GM12878 (cell line): ENCODE measurements at regions not wholly inside any gene's neighbourhood (a gene's known extent, or its start where the extent isn't known, plus 50 kb on each side); places are given as distances from the start of the nearest gene placed in this dataset.

ENCODE experiments used
- ATAC-seq: fragments of 200-7000 bp; cut with Tn5 transposase; 3 replicates; pipeline ENCODE4 v1.9.1; 2020; ENCODE audit warnings: mild to moderate bottlenecking, moderate library complexity
- BruUV-seq: library from RNA; stranded (reverse); fragments of 400-500 nt; replicated peaks from 2 replicates; lab custom pipeline; 2021; lab: Mats Ljungman, UMichigan
- CTCF ChIA-PET: fragments of 300-600 bp; sonication (Branson Sonifier 250); formaldehyde crosslinking; extraction: SDS; loops from one replicate; lab custom pipeline; 2021; ENCODE audit warnings: inconsistent platforms; lab: Yijun Ruan, JAX
- POLR2A ChIA-PET: fragments of 350-600 bp; formaldehyde crosslinking; extraction: SDS; loops from one replicate; lab custom pipeline; 2021; ENCODE audit warnings: inconsistent platforms; lab: Charles Lee
- RAD21 ChIA-PET: fragments of 300-600 bp; sonication (Branson Sonifier 250); formaldehyde crosslinking; loops from one replicate; lab custom pipeline; 2023; ENCODE audit warnings: antibody characterized with exemption; ENCODE audit not compliant: unreplicated experiment; lab: Charles Lee
- SMC1A ChIA-PET: fragments of 300-600 bp; sonication (Branson Sonifier 250); formaldehyde crosslinking; loops from one replicate; lab custom pipeline; 2023; ENCODE audit not compliant: unreplicated experiment, uncharacterized antibody; lab: Charles Lee
- DNase-seq: peaks from one replicate; pipeline ENCODE4 v3.0.0-alpha.2; 2011; ENCODE audit warnings: low read depth, low spot score
- FAIRE-seq: peaks from 3 replicates; lab custom pipeline; 2011; peaks lifted over from hg19 to GRCh38; lab: Jason Lieb, UNC
- H2AFZ ChIP-seq: 2 replicates; pipeline ENCODE4 v1.6.0; 2011; ENCODE audit warnings: low read depth, low read length, control low read depth; ENCODE audit not compliant: control insufficient read depth
- H3K27ac ChIP-seq: 2 replicates; pipeline ENCODE4 v1.5.1; 2011; ENCODE audit warnings: control low read depth; ENCODE audit not compliant: control insufficient read depth, insufficient read depth
- H3K27me3 ChIP-seq, 2 experiments: replicated peaks in 1 of 2; 2 replicates each; pipeline versions ENCODE4 v1.6.0 to v1.6.1; 2011; ENCODE audit warnings: low read length in 1 of 2; ENCODE audit not compliant: control insufficient read depth in 2 of 2, insufficient read depth in 2 of 2
- H3K36me3 ChIP-seq, 2 experiments: 2 replicates each; pipeline ENCODE4 v1.5.1; 2011; ENCODE audit warnings: low read length in 1 of 2; ENCODE audit not compliant: control insufficient read depth in 2 of 2, insufficient read depth in 2 of 2
- H3K4me1 ChIP-seq: 2 replicates; pipeline ENCODE4 v1.6.1; 2011; ENCODE audit warnings: mild to moderate bottlenecking, low read length, moderate library complexity, mixed read lengths; ENCODE audit not compliant: control insufficient read depth, insufficient read depth
- H3K4me2 ChIP-seq: 2 replicates; pipeline ENCODE4 v1.6.0; 2011; ENCODE audit warnings: control low read depth; ENCODE audit not compliant: control insufficient read depth, insufficient read depth
- H3K4me3 ChIP-seq: fragments of 200-600 bp; sonication (generic); 2 replicates; pipeline ENCODE4 v1.5.1; 2016
- H3K79me2 ChIP-seq: 2 replicates; pipeline ENCODE4 v1.6.0; 2011; ENCODE audit warnings: low read length; ENCODE audit not compliant: control insufficient read depth, insufficient read depth
- H3K9ac ChIP-seq: 2 replicates; pipeline ENCODE4 v1.8.0; 2011; ENCODE audit warnings: low read length, control low read depth, mixed read lengths; ENCODE audit not compliant: control insufficient read depth, insufficient read depth
- H3K9me3 ChIP-seq: replicated peaks from 3 replicates; pipeline ENCODE4 v1.5.1; 2011; ENCODE audit warnings: mild to moderate bottlenecking, low read length; ENCODE audit not compliant: control insufficient read depth, insufficient read depth
- H4K20me1 ChIP-seq: 2 replicates; pipeline ENCODE4 v1.6.0; 2011; ENCODE audit not compliant: control insufficient read depth, insufficient read depth
- ATF7 ChIP-seq: fragments of 450-650 bp; IDR thresholded peaks from 2 replicates; pipeline ENCODE4 v1.6.1; 2016; ENCODE audit warnings: low read depth, mild to moderate bottlenecking
- FOXK2 ChIP-seq: fragments of 450-650 bp; IDR thresholded peaks from 2 replicates; pipeline ENCODE4 v1.6.1; 2017; ENCODE audit warnings: mild to moderate bottlenecking, moderate library complexity
- GATAD2B ChIP-seq: fragments of 450-650 bp; conservative IDR thresholded peaks from 2 replicates; pipeline ENCODE4 v1.6.1; 2017; ENCODE audit warnings: low read depth, mild to moderate bottlenecking, moderate library complexity
- JUND ChIP-seq: IDR thresholded peaks from 2 replicates; pipeline ENCODE4 v1.6.1; 2012; ENCODE audit warnings: low read depth, mild to moderate bottlenecking, low read length, improper control_type of control experiment, moderate library complexity
- MXI1 ChIP-seq: fragments of 150-350 bp; IDR thresholded peaks from 2 replicates; pipeline ENCODE4 v1.6.1; 2011; ENCODE audit warnings: low read depth, mild to moderate bottlenecking, inconsistent platforms, low read length, improper control_type of control experiment
- MYC ChIP-seq: IDR thresholded peaks from 2 replicates; pipeline ENCODE4 v1.6.1; 2011; ENCODE audit warnings: mild to moderate bottlenecking, low read length, moderate library complexity, inconsistent platforms; ENCODE audit not compliant: insufficient read depth, insufficient replicate concordance, insufficient read length, severe bottlenecking
- NRF1 ChIP-seq: conservative IDR thresholded peaks from 2 replicates; pipeline ENCODE4 v1.6.1; 2011; ENCODE audit warnings: mild to moderate bottlenecking, low read depth, low read length, improper control_type of control experiment
- PAX8 ChIP-seq: fragments of 450-650 bp; IDR thresholded peaks from 2 replicates; pipeline ENCODE4 v1.6.1; 2017; ENCODE audit warnings: mild to moderate bottlenecking, moderate library complexity
- RB1 ChIP-seq: fragments of 450-650 bp; formaldehyde crosslinking; IDR thresholded peaks from 2 replicates; pipeline ENCODE4 v1.6.1; 2017; ENCODE audit warnings: mild to moderate bottlenecking, borderline replicate concordance
- SMAD5 ChIP-seq: IDR thresholded peaks from 2 replicates; pipeline ENCODE4 v1.6.1; 2016; ENCODE audit warnings: antibody characterized with exemption, low read depth
- TBL1XR1 ChIP-seq: IDR thresholded peaks from 2 replicates; pipeline ENCODE4 v1.6.1; 2012; ENCODE audit warnings: low read depth, low read length, improper control_type of control experiment
- WRNIP1 ChIP-seq: IDR thresholded peaks from 2 replicates; pipeline ENCODE4 v1.6.1; 2011; ENCODE audit warnings: low read depth, low read length, improper control_type of control experiment, borderline replicate concordance
- YBX1 ChIP-seq: fragments of 450-650 bp; IDR thresholded peaks from 2 replicates; pipeline ENCODE4 v1.6.1; 2016; ENCODE audit warnings: antibody characterized with exemption
- WGBS: methylation state at CpG from one replicate; pipeline ENCODE4 v1.1.6; 2016; ENCODE audit warnings: low lambda C conversion rate; ENCODE audit not compliant: insufficient replicate concordance, insufficient coverage; ENCODE audit errors: missing lambda C conversion rate; 5-methylcytosine and 5-hydroxymethylcytosine counted together
- in situ Hi-C: fragments of 300-500 bp; cut with MboI; formaldehyde crosslinking; loops from 9 replicates; pipeline ENCODE4 v1.14.3; 2018; ENCODE audit warnings: mixed read lengths
- intact Hi-C: fragments of 100-400 bp; cut with micrococcal nuclease; formaldehyde crosslinking; loops from one replicate; pipeline ENCODE4 v1.14.2; 2022; ENCODE audit not compliant: unreplicated experiment
- TF ChIP-seq, protein P1 (sequence below), 3 experiments: IDR thresholded peaks in 2 of 3; conservative IDR thresholded peaks in 1 of 3; 2 replicates each; pipeline ENCODE4 v1.5.1; 2011; ENCODE audit warnings: low read depth in 3 of 3, low read length in 3 of 3, mild to moderate bottlenecking in 3 of 3, control low read depth in 2 of 3, moderate library complexity in 2 of 3, inconsistent platforms in 1 of 3, mixed read lengths in 1 of 3; ENCODE audit not compliant: control insufficient read depth in 2 of 3, insufficient read depth in 1 of 3; ENCODE audit errors: extremely low read depth in 1 of 3
- TF ChIP-seq, protein P2 (sequence below): fragments of 450-650 bp; formaldehyde crosslinking; IDR thresholded peaks from 2 replicates; pipeline ENCODE4 v1.5.0; 2022; ENCODE audit warnings: mild to moderate bottlenecking, missing genetic modification characterization

DNA sequence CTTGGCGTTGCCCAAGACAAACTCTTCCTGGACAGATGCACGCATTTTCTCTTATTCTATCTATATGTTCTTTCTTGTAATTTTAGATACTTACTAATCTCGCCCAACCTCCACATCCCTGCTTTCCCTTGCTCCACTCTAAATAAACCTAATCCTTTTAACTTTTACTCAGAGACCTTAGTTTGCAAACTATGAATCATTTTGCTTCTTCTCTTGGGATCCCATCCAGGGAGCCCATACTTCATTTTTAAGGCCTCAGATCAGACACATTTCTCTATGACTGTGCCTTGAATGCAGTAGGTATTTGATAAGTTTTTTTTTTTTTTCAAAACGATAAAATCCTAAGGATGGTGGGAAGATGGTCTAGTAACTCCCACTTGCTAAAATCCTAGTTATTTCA, 353.8 kb upstream of the HAND2 start:
- no peak for ATAC-seq
- ChIA-PET RAD21 (no interaction called here), SMC1A (interaction anchor here (0.7 kb wide), 1 partner anchor 911 kb away, joined by 3 read pairs; no protein-coding TSS in a partner anchor), POLR2A (no interaction called here), CTCF (no interaction called here)
- H3K36me3 ChIP-seq, result no peaks in the 10 kb centered on the region
- no peak overlapping the region for H3K9ac ChIP-seq
- no peak for FAIRE-seq
- no peak overlapping the region for H3K4me2 ChIP-seq
- H2AFZ ChIP-seq, result no peak overlapping the region
- no TSS peak for BruUV-seq
- no peaks in the 10 kb centered on the region for H4K20me1 ChIP-seq
- H3K79me2 ChIP-seq, result no peaks in the 10 kb centered on the region
- H3K4me1 ChIP-seq, result no peaks in the 10 kb centered on the region
- no peak overlapping the region for H3K4me3 ChIP-seq
- no peak for DNase-seq
- 0% methylated on average over 4 of the region's 4 CpGs for WGBS
- no peak for TF ChIP-seq FOXK2
- TF ChIP-seq GATAD2B, result no peak
- no peak for TF ChIP-seq YBX1
- no peak for TF ChIP-seq ATF7
- TF ChIP-seq JUND, result no peak
- intact Hi-C loops (no loop called here), in situ Hi-C loops (no loop called here)
- H3K9me3 ChIP-seq, result no peaks in the 10 kb centered on the region
- no peaks in the 10 kb centered on the region for H3K27me3 ChIP-seq
- H3K27ac ChIP-seq, result no peak overlapping the region

DNA sequence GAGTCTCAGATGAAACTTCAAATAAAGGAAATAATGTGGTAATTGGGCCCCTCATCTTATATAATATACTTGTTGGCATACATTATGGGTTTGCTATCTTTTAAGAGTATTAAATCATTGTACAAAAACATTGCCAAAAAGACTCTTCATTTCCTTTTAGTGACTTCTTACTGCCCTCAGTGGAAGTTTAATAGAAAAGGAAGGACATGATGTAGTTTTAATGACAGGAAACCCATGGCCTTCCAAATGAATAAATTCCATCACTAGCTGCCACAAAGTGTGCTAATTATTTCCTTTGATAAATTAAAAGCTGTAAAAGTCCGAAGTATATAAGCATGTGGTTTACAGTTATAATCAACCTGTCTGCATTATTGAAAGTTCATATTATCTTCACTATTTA, 350.9 kb upstream of the HAND2 start:
- H3K27me3 ChIP-seq, result no peaks in the 10 kb centered on the region
- no peak overlapping the region for H3K9ac ChIP-seq
- CTCF ChIA-PET, result no interaction called here
- H3K27ac ChIP-seq, result no peak overlapping the region
- intact Hi-C loops, result no loop called here
- H3K4me1 ChIP-seq, result no peaks in the 10 kb centered on the region
- RAD21 ChIA-PET, result no interaction called here
- H3K36me3 ChIP-seq, result no peaks in the 10 kb centered on the region
- no peaks in the 10 kb centered on the region for H3K9me3 ChIP-seq
- no peak for ATAC-seq
- H2AFZ ChIP-seq, result no peak overlapping the region
- 0% methylated on average over 1 of the region's 1 CpG for WGBS
- no peak overlapping the region for H3K4me3 ChIP-seq
- SMC1A ChIA-PET, result no interaction called here
- no TSS peak for BruUV-seq
- no peaks in the 10 kb centered on the region for H3K79me2 ChIP-seq
- in situ Hi-C loops, result no loop called here
- H4K20me1 ChIP-seq, result no peaks in the 10 kb centered on the region
- no peak for DNase-seq
- POLR2A ChIA-PET, result no interaction called here
- no peak for FAIRE-seq
- no peak overlapping the region for H3K4me2 ChIP-seq
- TF ChIP-seq SMAD5 (no peak), NRF1 (no peak), WRNIP1 (no peak), PAX8 (no peak), RB1 (no peak), MXI1 (no peak), MYC (no peak), TBL1XR1 (no peak)
- TF ChIP-seq, protein P1, sequence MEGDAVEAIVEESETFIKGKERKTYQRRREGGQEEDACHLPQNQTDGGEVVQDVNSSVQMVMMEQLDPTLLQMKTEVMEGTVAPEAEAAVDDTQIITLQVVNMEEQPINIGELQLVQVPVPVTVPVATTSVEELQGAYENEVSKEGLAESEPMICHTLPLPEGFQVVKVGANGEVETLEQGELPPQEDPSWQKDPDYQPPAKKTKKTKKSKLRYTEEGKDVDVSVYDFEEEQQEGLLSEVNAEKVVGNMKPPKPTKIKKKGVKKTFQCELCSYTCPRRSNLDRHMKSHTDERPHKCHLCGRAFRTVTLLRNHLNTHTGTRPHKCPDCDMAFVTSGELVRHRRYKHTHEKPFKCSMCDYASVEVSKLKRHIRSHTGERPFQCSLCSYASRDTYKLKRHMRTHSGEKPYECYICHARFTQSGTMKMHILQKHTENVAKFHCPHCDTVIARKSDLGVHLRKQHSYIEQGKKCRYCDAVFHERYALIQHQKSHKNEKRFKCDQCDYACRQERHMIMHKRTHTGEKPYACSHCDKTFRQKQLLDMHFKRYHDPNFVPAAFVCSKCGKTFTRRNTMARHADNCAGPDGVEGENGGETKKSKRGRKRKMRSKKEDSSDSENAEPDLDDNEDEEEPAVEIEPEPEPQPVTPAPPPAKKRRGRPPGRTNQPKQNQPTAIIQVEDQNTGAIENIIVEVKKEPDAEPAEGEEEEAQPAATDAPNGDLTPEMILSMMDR (IDR thresholded peaks at IDR 0.05 in 2 of 3, conservative IDR thresholded peaks at IDR 0.05 in 1 of 3; ENCODE audit: control insufficient read depth in 2 of 3, extremely low read depth in 1 of 3, insufficient read depth in 1 of 3, low read depth in 3 of 3, low read length in 3 of 3), result no peak
- TF ChIP-seq, protein P2, sequence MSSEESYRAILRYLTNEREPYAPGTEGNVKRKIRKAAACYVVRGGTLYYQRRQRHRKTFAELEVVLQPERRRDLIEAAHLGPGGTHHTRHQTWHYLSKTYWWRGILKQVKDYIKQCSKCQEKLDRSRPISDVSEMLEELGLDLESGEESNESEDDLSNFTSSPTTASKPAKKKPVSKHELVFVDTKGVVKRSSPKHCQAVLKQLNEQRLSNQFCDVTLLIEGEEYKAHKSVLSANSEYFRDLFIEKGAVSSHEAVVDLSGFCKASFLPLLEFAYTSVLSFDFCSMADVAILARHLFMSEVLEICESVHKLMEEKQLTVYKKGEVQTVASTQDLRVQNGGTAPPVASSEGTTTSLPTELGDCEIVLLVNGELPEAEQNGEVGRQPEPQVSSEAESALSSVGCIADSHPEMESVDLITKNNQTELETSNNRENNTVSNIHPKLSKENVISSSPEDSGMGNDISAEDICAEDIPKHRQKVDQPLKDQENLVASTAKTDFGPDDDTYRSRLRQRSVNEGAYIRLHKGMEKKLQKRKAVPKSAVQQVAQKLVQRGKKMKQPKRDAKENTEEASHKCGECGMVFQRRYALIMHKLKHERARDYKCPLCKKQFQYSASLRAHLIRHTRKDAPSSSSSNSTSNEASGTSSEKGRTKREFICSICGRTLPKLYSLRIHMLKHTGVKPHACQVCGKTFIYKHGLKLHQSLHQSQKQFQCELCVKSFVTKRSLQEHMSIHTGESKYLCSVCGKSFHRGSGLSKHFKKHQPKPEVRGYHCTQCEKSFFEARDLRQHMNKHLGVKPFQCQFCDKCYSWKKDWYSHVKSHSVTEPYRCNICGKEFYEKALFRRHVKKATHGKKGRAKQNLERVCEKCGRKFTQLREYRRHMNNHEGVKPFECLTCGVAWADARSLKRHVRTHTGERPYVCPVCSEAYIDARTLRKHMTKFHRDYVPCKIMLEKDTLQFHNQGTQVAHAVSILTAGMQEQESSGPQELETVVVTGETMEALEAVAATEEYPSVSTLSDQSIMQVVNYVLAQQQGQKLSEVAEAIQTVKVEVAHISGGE, result no peak
